Karpas-422 (cell line): ENCODE measurements at regions not wholly inside any gene's neighbourhood (a gene's known extent, or its start where the extent isn't known, plus 50 kb on each side); places are given as distances from the start of the nearest gene placed in this dataset.
"Not testable (repeated sequence)": the region's sequence is repeated elsewhere in the genome, so short reads cannot be mapped to it uniquely, and the experiment has no call there.

ENCODE experiments used
- DNase-seq: peaks from one replicate; pipeline ENCODE4 v3.0.0-alpha.2; 2015
- H2AFZ ChIP-seq: fragments of 200-600 bp; sonication (generic); 2 replicates; pipeline ENCODE4 v1.6.1; 2014; ENCODE audit warnings: antibody characterized with exemption, low read length, mixed read lengths
- H3K27ac ChIP-seq: fragments of 200-600 bp; sonication (generic); 2 replicates; pipeline ENCODE4 v1.5.1; 2014; ENCODE audit warnings: mild to moderate bottlenecking, low read length, moderate library complexity
- H3K27me3 ChIP-seq: fragments of 200-600 bp; sonication (generic); 2 replicates; pipeline ENCODE4 v1.6.1; 2014; ENCODE audit warnings: low read length, mixed read lengths
- H3K36me3 ChIP-seq: fragments of 200-600 bp; sonication (generic); 2 replicates; pipeline ENCODE4 v1.6.1; 2014; ENCODE audit warnings: low read length, mixed read lengths; ENCODE audit not compliant: insufficient read depth
- H3K4me1 ChIP-seq: fragments of 200-600 bp; sonication (generic); 2 replicates; pipeline ENCODE4 v1.6.1; 2014; ENCODE audit warnings: mild to moderate bottlenecking, low read length, mixed read lengths
- H3K4me2 ChIP-seq: fragments of 200-600 bp; sonication (generic); 2 replicates; pipeline ENCODE4 v1.6.1; 2014; ENCODE audit warnings: low read length, low read depth, mild to moderate bottlenecking; ENCODE audit not compliant: poor library complexity, severe bottlenecking
- H3K4me3 ChIP-seq: fragments of 200-600 bp; sonication (generic); 2 replicates; pipeline ENCODE4 v1.5.1; 2014; ENCODE audit warnings: mild to moderate bottlenecking, antibody characterized with exemption, low read length, mixed read lengths
- H3K79me2 ChIP-seq: fragments of 200-600 bp; sonication (generic); 2 replicates; pipeline ENCODE4 v1.6.1; 2014; ENCODE audit warnings: mild to moderate bottlenecking, low read length, mixed read lengths
- H3K9ac ChIP-seq: fragments of 200-600 bp; sonication (generic); 2 replicates; pipeline ENCODE4 v1.6.0; 2014; ENCODE audit warnings: low read length
- H3K9me2 ChIP-seq: fragments of 200-600 bp; sonication (generic), shearing (Covaris generic); replicated peaks from 2 replicates; pipeline ENCODE4 v1.6.0; 2014; ENCODE audit warnings: mild to moderate bottlenecking, low read length, moderate library complexity; ENCODE audit not compliant: insufficient read depth
- H3K9me3 ChIP-seq: fragments of 300-700, 200-600 bp; sonication (generic); 2 replicates; pipeline ENCODE4 v1.6.1; 2014; ENCODE audit warnings: low read length, mixed read lengths
- H4K20me1 ChIP-seq: fragments of 200-600 bp; sonication (generic); 2 replicates; pipeline ENCODE4 v1.6.1; 2014; ENCODE audit warnings: mild to moderate bottlenecking, antibody characterized with exemption, low read length, low read depth; ENCODE audit not compliant: insufficient read depth

DNA sequence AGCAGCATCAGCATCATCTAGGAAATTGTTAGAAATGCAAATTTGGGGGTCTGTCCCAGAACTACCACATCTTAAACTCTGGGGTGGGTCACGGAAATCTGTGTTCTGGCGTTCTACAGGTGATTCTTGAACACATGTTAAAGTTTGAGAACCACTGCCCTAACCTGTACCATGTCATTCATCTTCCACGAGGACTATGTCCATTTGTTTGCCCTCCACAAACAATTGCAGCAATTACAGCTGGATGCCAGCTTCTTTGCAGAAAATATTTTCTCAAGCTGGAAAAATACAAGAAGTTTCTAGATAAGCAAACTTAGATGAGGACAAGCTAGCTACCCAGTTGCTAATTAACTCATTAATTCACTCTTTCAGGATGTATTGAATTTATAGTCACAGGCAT is 54.1 kb downstream of the MAFB start:
- Histone ChIP-seq H3K27ac (no peak overlapping the region), H4K20me1 (no peaks in the 10 kb centered on the region), H3K4me3 (no peak overlapping the region), H3K9me2 (no peaks in the 10 kb centered on the region), H3K9me3 (no peaks in the 10 kb centered on the region), H3K36me3 (no peaks in the 10 kb centered on the region), H2AFZ (no peak overlapping the region), H3K79me2 (no peaks in the 10 kb centered on the region), H3K4me1 (no peaks in the 10 kb centered on the region), H3K27me3 (no peaks in the 10 kb centered on the region), H3K9ac (no peak overlapping the region), H3K4me2 (no peak overlapping the region)
- DNase-seq = no peak

DNA sequence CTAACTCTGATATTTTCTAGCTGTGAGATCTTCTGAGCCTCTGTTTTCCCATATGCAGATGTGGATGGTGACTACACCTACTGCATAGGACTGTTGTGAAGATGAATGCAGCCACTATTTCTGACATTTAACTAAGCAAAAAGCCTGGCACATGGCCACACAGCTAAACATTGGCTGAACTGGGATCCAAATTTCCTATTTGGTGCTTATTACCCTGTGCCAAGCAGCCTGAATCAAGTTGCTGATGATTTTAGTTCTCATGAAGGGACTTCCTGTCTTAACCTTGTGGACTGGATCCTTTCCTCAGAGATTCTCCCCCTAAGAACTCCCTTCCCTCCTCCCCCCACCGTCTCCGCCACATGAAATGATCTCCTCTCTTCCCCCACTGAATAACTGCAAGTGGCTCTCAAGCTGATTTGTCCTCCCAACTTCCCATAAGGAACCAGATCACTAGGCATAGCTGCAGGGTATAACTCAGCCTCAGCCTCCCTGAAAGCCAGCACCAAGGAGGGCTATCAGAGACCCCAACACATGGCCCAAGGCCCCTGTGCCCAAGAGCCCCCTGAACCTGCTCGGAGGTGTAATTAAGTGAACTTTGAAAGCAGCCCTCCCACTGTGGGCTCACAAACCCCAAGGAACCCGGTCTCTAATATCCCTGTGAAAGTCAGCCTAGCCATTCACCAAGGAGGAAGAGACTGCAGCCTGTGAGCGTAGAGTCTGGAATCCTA is 55.7 kb downstream of the MAFB start:
- no peak overlapping the region for H3K4me2 ChIP-seq
- no peaks in the 10 kb centered on the region for H4K20me1 ChIP-seq
- H3K27me3 ChIP-seq = no peaks in the 10 kb centered on the region
- H3K9me3 ChIP-seq = no peaks in the 10 kb centered on the region
- no peak overlapping the region for H3K4me3 ChIP-seq
- H2AFZ ChIP-seq = no peak overlapping the region
- no peaks in the 10 kb centered on the region for H3K79me2 ChIP-seq
- no peaks in the 10 kb centered on the region for H3K36me3 ChIP-seq
- no peaks in the 10 kb centered on the region for H3K9me2 ChIP-seq
- H3K9ac ChIP-seq = no peak overlapping the region
- no peak for DNase-seq
- no peaks in the 10 kb centered on the region for H3K4me1 ChIP-seq
- H3K27ac ChIP-seq = no peak overlapping the region

DNA sequence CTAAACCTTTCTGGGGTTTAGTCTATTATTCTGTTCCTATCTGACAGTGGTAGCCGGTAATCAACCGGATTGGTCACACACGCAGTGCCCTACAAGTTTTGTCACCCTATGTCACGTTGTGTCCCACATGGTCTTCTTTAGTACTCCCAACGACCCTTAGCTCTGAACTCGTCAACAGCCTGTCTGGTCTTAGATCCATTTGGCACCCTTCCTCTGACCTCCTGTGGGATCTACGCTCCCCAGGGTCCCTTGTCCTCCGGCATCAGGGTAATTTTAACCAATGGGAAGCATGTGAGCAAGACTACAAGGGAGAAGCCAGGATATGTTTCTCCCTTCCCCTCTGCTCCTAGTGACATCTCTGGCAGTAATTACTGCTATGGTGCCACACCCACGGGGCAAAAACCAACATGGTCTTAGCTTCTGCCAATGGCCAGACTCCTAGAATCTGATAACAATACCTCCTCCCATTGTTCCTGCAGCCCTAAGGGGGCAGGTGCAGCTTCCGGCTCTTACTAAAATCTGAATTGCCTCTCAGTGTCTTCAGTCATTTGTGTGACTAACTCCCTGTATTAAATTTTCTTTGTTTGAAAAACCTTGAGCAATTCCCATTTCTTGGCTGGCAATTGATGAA is 56.6 kb downstream of the MAFB start:
- Histone ChIP-seq H4K20me1 (no peaks in the 10 kb centered on the region), H3K9me3 (no peaks in the 10 kb centered on the region), H3K9ac (no peak overlapping the region), H3K9me2 (no peaks in the 10 kb centered on the region), H3K27me3 (no peaks in the 10 kb centered on the region), H3K36me3 (no peaks in the 10 kb centered on the region), H3K4me1 (no peaks in the 10 kb centered on the region), H3K27ac (no peak overlapping the region), H3K4me3 (no peak overlapping the region), H3K79me2 (no peaks in the 10 kb centered on the region), H2AFZ (no peak overlapping the region), H3K4me2 (no peak overlapping the region)
- DNase-seq = no peak

DNA sequence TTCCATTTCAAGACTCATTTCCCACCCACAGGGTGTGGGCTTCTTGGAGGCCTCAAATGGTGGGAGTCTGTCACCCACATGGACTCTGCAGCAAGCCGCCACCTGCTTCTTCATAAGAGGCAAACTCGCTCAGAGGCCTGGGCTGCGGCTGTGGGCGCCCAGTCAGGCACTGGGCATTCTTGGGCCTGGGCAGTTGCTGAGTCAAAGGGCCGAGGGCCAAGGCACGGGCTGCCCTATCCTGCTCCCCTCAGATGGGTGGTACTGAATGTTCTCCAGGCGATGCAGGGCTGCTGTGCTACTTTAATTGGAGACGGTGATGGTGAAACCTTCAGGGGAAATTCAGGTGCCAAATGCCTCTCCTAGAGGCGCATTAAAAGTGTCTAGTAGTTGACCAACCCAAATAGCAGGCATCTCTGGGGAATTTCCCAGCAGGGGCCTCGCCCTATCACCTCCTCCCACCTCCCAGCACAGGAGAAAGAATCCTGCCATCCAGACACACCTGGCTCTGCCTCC is 57.9 kb downstream of the MAFB start:
- Histone ChIP-seq H3K4me1 (no peaks in the 10 kb centered on the region), H3K9ac (no peak overlapping the region), H3K4me3 (no peak overlapping the region), H3K27me3 (no peaks in the 10 kb centered on the region), H3K27ac (no peak overlapping the region), H3K4me2 (no peak overlapping the region), H2AFZ (no peak overlapping the region), H3K79me2 (no peaks in the 10 kb centered on the region), H3K9me2 (no peaks in the 10 kb centered on the region), H4K20me1 (no peaks in the 10 kb centered on the region), H3K36me3 (no peaks in the 10 kb centered on the region), H3K9me3 (no peaks in the 10 kb centered on the region)
- no peak for DNase-seq

DNA sequence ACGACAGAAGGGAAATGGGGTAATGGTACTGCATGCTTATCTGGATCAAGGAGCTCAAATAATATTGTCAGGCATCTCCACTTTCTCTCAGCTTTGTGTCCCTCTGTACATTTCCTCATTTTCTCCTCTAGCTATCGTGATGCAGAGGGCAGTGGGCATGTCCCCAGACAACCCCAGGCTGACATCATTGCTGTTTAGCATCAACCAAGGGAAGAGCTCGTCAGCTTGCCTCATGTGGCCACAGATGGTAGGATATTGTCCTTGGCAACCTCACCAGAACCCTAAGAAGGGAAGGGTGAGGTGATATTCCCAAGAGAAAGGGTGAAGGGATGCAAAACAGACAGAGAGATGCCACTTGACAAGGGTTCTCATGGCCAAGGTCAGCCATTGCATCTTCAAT is 58.3 kb downstream of the MAFB start:
- H3K9me2 ChIP-seq = no peaks in the 10 kb centered on the region
- H3K9me3 ChIP-seq = no peaks in the 10 kb centered on the region
- no peaks in the 10 kb centered on the region for H3K4me1 ChIP-seq
- no peaks in the 10 kb centered on the region for H4K20me1 ChIP-seq
- no peak overlapping the region for H3K27ac ChIP-seq
- no peak overlapping the region for H3K4me3 ChIP-seq
- no peaks in the 10 kb centered on the region for H3K27me3 ChIP-seq
- DNase-seq = no peak
- H2AFZ ChIP-seq = no peak overlapping the region
- H3K79me2 ChIP-seq = no peaks in the 10 kb centered on the region
- H3K9ac ChIP-seq = no peak overlapping the region
- no peaks in the 10 kb centered on the region for H3K36me3 ChIP-seq
- H3K4me2 ChIP-seq = no peak overlapping the region

DNA sequence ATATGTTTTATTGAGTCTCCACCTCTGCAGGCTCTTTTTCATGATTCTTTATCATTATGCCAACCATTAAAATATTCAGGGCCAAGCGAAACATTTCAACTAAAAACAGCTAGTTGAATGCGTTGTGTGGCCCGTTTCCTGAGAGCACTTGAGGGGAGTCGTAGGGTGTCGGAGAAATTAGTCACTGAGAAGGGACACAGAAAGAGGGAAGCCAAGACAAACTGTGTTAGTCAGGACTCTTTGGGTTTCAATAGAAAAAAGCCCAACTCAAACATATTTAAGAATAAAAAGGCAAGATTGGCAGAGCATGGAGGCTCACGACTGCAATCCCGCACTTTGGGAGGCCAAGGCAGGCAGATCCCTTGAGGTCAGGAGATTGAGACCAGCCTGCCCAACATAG is 58.9 kb downstream of the MAFB start:
- Histone ChIP-seq H3K27ac (no peak overlapping the region), H3K27me3 (no peaks in the 10 kb centered on the region), H3K9ac (no peak overlapping the region), H4K20me1 (no peaks in the 10 kb centered on the region), H3K36me3 (no peaks in the 10 kb centered on the region), H3K9me3 (no peaks in the 10 kb centered on the region), H3K4me3 (no peak overlapping the region), H2AFZ (no peak overlapping the region), H3K9me2 (no peaks in the 10 kb centered on the region), H3K4me1 (no peaks in the 10 kb centered on the region), H3K79me2 (no peaks in the 10 kb centered on the region), H3K4me2 (no peak overlapping the region)
- DNase-seq = no peak

DNA sequence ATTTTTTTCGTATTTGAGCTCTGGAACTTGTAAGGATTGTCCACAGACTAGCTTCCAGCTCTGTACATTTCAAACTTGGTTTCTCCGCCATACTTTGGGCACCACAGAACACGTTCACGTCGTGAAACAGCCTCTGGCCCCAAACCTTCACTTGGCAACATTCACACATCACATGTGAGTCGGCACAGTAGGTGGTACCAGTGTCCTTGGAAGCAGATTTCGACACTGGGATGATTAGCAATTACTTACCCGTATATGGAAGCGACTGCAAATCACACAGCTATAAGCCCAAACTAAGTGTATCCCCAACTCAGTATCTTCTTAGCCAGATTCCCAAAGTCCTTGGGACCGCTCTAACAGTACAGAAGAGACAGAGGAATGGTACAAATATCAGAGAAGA is 60.2 kb downstream of the MAFB start:
- Histone ChIP-seq H3K27ac (no peak overlapping the region), H3K4me2 (no peak overlapping the region), H3K9me2 (no peaks in the 10 kb centered on the region), H3K27me3 (no peaks in the 10 kb centered on the region), H4K20me1 (no peaks in the 10 kb centered on the region), H3K4me1 (no peaks in the 10 kb centered on the region), H3K36me3 (no peaks in the 10 kb centered on the region), H3K4me3 (no peak overlapping the region), H3K9ac (no peak overlapping the region), H3K79me2 (no peaks in the 10 kb centered on the region), H2AFZ (no peak overlapping the region), H3K9me3 (no peaks in the 10 kb centered on the region)
- DNase-seq = no peak

DNA sequence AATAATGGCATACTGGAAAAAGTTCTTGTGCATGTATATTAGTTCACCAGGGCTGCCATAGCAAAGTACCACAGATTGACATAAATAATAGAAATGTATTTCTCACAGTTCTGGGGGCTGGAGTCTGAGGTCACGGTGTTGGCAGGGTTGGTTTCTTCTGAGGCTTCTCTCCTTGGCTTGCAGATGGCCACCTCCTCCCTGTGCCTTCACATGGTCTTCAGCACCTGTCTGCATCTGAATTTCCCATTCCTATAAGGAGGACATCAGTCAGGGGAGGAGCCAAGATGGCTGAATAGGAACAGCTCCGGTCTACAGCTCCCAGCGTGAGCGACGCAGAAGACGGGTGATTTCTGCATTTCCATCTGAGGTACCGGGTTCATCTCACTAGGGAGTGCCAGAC is 70.0 kb downstream of the MAFB start:
- H3K9me3 ChIP-seq, H3K4me3 ChIP-seq, H3K27ac ChIP-seq, H3K4me2 ChIP-seq, H4K20me1 ChIP-seq, H3K27me3 ChIP-seq, H3K36me3 ChIP-seq, H3K79me2 ChIP-seq, DNase-seq, H2AFZ ChIP-seq, H3K9me2 ChIP-seq, H3K9ac ChIP-seq, H3K4me1 ChIP-seq: not testable (repeated sequence)
